Right kidney (tissue), 1 donor: ENCODE measurements at regions not wholly inside any gene's neighbourhood (a gene's known extent, or its start where the extent isn't known, plus 50 kb on each side); places are given as distances from the start of the nearest gene placed in this dataset.
"Not testable (repeated sequence)": the region's sequence is repeated elsewhere in the genome, so short reads cannot be mapped to it uniquely, and the experiment has no call there.

ENCODE experiments used
- DNase-seq: peaks from one replicate; pipeline ENCODE4 v3.0.0-alpha.2; 2016

DNA sequence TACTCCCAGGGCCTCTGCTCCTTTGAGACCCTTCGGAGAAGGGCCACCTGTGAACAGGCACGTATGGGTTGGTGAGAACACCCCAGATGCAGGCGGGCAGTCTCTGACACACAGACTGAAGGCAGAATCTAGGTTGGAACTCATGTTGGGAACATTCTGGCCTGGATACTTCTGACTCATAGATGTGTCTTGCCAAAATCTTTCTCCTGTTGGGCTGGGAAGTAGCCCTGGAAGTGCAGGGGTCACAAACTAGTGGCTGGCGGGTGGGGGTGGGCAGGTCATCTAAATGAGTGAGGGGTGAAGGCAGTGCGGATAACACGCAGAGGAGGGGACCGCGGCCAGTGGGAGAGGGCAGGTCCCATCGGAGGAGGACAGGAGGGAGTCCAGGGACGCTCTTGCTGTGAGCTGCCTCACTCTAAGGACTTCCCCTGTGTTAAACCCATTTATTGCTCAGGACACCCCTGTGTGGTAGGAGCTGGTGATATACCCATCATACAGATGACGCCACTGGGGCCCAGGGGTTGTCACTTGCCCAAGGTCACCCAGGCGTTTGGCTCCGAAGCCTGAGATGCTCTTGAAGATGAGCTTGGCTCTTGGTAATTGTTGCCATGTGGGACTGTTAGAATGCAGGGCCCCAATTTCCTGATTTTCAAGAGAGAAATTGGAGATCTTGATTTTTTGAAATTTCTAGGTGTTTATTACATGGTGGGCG, 181.0 kb downstream of the PTPRU start:
- DNase-seq, result no peak

DNA sequence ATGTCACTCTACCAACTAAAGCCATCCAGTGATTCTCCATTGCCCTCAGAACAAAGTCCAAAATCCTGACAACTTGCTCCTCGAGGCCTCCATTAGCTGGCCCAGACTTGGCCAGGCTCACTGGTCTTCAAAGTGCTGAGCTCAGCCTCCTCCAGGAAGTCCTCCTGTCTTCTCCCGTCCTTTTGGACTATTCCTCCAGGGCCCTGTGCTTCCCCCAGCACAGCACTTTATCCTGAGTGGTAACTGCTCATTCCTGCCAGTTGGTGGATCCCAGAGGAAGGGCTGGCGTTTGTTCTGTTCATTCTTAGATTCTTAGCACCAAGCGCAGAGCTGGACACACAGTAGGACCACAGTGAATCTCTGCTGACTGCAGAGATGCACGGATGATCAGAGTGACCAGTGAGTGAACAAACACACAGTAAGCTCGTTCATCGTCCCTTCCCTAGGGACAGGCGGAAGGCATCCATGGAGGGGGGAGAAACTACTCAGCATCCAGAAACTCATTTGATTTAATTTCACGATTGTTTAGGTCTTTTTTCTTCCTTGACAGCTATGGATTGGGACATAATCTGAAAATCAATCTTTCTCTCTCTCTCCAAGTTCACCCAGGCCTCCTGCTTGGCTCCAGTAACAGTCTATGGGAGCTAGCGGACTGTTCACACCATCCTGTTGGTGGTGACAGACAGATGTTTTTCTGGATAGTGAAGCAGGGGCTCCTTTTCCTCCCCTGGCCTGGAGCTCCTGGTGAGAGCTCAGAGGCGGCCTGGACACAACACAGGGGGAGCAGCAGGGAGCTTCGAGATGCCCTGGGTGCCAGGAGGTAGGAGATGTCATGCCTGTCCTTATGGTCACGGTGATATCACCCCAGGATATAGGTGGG, 180.2 kb downstream of the PTPRU start:
- no peak for DNase-seq

GRCh38 chr1:29415861-29416260, 179.5 kb downstream of the PTPRU start:
- DNase-seq, result no peak

- DNase-seq, result no peak
Observed at GRCh38 chr1:29415156-29415830, 179.0 kb downstream of the PTPRU start.

- DNase-seq, result no peak
Observed at GRCh38 chr1:29414086-29414485, 177.8 kb downstream of the PTPRU start.

DNA sequence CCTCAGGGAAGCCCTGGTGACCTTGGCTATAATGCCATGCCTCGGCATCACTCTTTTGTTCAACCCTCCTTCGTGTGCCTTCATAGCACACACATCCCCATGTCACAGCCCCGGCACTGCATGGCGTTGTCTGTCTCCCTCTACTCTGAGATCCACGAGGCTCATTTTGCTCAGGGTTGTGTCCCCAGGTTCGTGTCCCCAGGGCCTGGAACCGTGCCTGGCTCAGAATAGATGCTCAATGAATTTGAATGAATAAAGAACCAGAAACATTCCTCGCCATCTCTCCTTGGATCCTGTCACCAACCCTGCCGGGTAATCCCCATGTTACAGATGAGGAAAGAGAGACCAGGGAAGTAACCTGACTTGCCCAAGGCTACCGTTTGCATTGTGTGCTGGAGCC, 177.3 kb downstream of the PTPRU start:
- DNase-seq, result no peak

DNA sequence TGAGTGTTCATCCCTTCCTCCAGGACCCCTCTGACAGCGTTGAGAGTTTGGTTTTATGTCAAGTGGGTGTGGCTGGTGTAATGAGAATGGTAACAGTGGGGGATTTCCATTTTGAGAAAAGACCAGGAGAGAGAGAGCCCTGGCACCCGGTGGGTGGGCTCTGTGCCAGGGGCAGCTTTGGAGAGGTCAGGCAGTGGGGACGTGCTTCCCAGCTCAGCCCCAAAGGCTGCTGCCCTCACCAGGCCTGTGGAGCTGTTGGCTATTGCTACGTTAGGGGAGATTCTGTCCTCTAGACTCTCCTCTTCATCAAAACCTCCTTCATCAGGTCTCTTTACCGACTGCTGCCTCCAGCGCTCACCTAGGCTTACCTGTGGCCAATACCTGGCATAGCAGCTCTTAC, 176.3 kb downstream of the PTPRU start:
- no peak for DNase-seq

- DNase-seq, result no peak
Observed at GRCh38 chr1:29410476-29410875, 174.2 kb downstream of the PTPRU start.

- no peak for DNase-seq
Observed at GRCh38 chr1:29409616-29410015, 173.3 kb downstream of the PTPRU start.

DNA sequence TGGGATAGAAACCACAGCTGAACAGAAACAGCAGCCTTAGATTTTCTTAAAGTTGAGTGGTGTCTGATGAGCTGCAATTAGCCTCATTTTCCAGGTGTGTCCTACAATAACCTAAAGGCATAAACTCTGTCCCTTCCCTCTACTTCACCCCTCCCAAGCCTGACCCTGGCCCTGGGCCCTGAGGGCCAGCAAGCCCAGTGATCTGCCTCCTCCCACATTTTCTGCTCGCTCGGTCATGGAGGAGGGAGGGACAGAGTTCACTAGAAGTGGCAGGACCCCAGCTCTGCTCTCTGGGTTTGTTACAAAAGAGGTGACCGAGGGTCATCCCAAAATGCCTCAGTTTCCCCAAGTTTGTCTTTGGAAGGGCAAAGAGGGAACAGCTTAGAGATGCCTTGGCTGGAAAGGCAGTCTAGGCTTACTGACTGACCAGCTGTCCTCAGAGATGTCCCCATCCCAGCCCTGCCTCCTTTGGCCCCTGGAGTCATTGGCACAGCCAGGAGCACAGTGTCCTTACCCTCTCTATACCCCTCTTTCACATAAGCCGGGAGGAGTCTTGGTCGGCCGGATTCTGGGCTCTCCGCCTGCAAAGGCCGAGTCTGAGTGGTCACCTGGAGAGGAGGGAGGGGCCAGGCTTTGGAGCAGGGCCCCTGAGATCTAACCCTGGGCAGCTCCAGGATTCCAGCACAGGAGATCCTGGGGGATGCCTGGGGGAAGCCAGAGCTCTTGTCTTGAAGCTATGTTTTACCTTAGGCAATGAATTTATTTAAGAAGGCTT, 172.7 kb downstream of the PTPRU start:
- DNase-seq, result no peak

- DNase-seq, result no peak
Observed at GRCh38 chr1:29406814-29407213, 170.5 kb downstream of the PTPRU start.

- DNase-seq, result not testable (repeated sequence)
Observed at GRCh38 chr1:29400203-29400602, 163.9 kb downstream of the PTPRU start.

DNA sequence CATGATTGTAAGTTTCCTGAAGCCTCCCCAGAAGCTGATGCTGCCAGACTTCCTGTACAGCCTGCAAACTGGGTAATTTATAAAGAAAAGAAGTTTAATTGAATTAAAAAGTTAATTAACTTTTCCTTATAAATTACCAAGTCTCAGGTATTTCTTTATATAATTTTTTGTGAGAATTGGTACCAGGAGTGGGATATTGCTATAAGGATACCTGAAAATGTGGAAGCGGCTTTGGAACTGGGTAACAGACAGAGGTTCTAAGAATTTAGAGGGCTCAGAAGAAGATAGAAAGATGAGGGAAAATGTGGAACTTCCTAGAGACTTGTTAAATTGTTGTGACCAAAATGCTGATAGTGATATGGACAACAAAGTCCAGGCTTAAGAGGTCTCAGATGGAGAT, 163.1 kb downstream of the PTPRU start:
- DNase-seq, result no peak

GRCh38 chr1:29398431-29398830, 162.1 kb downstream of the PTPRU start:
- DNase-seq, result no peak

- no peak for DNase-seq
Observed at GRCh38 chr1:29397981-29398380, 161.7 kb downstream of the PTPRU start.

DNA sequence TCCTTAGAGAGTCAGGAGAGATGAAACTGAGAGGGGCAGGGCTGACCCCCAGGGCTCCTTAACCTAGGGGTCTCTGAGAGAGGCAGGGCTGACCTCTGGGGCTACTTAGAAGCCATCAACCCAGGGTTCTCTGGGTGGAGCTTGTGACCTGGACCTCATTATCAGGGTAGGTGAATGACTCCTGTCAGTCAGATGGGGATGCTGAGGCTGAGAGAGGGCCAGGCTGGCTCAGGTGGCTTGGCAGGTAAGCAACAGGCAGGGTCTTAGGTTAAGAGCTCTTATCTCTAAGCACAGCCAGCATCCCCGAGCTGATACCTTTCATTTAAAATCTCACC, 160.9 kb downstream of the PTPRU start:
- DNase-seq, result no peak

DNA sequence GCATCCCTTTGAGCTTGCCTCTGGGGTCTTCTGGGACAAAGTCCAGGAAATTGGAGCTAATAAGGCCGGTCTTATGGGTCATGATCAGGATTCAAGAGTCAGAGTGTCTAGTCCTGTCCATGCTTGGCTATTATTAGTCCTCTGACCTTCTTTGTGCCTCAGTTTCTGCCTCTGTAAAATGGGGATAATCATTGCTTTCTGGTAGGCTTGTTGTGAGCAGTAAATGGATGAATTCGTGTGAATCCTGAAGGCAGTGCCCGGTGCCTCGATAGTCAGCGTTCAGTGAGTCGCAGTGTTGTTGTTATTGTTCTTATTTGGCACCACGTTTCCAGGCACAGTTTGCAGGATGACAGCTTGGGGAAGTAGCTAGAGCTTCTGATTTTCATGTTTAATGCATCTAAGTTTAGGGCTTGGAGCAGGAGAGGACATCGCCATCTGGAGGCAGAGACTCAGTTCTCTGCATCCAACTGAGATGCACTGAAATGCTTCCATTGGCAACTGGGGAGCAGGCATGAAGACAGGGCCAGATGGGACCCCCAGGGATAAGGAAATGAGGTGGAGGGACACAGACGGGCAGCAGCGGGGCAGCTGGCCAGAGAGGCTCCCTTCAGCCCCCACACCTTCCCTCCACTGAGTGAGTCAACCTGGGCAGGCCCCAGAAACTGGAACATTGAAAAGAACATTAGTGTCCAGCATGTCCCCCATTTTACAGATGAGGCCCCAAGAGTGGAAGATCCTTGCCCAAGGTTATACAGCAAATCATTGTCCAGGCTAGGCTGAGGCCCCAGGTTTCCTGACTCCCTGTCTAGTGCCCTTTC, 160.3 kb downstream of the PTPRU start:
- DNase-seq, result no peak

DNA sequence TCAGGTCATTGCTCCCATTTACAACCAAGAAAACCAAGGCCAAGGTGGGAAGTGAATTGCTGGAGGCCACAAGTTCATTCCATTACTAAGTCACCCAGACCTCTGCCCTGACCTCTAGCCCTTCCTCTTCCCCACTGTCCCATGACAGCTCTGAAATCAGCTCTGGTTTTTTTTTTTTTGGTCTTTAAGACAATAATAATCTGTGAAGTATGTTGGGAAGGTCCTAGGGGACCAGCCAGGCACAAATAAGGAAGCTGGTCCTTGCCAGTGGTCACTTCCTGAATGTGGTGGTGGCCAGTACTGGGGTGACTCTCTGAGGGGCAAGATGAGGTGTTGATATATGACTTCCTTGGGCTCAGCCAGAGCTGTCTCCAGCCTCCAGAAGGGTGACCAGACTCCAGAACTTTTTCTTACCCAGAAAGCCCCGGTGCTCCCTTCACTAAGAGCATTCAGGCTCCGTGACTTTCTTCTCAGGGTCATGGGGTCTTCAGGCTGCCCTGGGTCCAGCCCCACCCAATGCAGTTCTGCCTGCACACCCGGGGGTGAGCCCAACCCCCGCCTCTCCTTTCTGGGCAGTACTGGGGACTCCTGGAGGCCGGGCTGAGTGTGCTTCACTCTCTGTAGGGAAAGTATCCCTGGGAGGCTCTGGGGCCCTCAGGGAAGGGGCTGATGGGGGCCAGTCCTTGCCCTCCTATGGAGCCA, 159.6 kb downstream of the PTPRU start:
- no peak for DNase-seq

DNA sequence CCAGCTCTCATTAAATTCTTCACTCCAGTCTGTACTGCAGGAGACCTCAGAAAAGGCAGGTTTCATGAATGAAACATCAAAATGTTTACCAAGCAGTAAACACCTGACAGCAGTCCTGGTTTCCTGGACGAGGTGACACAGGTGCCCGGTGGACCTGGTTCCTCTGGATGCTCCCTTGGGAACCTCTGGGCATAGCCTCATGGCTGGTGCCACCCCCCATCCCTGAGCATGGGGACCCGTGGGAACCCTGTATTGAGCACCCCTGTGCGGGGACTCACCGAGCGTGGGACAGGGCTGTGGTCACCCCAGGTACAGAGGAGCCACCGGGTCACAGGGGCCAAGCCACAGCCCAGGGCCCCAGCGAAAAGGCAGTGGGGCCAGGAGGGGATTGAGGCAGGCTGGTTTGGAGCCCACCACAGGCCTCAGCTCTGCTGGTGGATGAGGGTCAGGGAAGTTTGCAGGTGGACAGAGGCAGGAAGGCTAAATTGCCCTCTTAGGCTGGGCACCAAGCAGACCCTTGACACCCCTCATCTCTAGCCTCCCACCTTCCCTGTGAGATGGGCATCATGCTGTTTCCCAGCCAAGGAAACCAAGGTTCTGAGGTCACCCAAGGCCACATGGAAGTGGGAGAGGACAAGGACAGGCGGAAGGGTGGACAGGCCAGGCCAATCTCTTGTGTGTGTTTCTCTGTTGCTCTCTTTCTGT, 158.4 kb downstream of the PTPRU start:
- DNase-seq, result no peak

- no peak for DNase-seq
Observed at GRCh38 chr1:29393451-29393826, 157.1 kb downstream of the PTPRU start.
